Omental fat pad (tissue), 3 donors: ENCODE measurements at regions not wholly inside any gene's neighbourhood (a gene's known extent, or its start where the extent isn't known, plus 50 kb on each side); places are given as distances from the start of the nearest gene placed in this dataset.

ENCODE experiments used
- ATAC-seq: fragments of 150-250 bp; one replicate; pipeline ENCODE4 v1.9.1; 2016; ENCODE audit warnings: mild to moderate bottlenecking, moderate library complexity; ENCODE audit not compliant: low FRiP score
- DNase-seq: peaks from one replicate; pipeline ENCODE4 v3.0.0-alpha.2; 2019; ENCODE audit warnings: low spot score
- TF ChIP-seq, protein P1 (sequence below), 3 donors: fragments of 450-650 bp; IDR thresholded peaks; one replicate each; pipeline ENCODE4 v1.5.1; 2016 to 2017; ENCODE audit warnings: antibody characterized with exemption in 3 of 3, mild to moderate bottlenecking in 3 of 3, moderate library complexity in 2 of 3

DNA sequence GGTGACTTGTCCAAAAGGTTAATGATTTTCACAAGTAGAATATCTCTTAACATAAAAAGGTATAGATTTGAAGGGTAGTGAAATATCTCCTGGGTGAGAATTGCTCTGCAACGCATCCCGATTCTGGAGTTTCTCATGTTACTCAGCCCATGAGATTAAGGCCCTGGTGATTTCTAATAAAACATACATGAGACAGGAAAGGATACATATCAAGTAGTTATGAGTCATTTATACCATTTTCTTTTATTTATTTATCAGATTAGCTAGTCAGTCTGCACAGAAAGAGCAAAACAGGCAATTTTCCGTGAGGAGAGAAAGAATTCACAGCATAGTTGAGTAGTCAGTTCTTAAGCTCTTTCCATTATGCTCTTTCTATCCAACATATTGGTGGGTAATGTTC lies 535.6 kb upstream of the ATP2B1 start:
- ATAC-seq (no peak), DNase-seq (no peak)
- TF ChIP-seq, protein P1, sequence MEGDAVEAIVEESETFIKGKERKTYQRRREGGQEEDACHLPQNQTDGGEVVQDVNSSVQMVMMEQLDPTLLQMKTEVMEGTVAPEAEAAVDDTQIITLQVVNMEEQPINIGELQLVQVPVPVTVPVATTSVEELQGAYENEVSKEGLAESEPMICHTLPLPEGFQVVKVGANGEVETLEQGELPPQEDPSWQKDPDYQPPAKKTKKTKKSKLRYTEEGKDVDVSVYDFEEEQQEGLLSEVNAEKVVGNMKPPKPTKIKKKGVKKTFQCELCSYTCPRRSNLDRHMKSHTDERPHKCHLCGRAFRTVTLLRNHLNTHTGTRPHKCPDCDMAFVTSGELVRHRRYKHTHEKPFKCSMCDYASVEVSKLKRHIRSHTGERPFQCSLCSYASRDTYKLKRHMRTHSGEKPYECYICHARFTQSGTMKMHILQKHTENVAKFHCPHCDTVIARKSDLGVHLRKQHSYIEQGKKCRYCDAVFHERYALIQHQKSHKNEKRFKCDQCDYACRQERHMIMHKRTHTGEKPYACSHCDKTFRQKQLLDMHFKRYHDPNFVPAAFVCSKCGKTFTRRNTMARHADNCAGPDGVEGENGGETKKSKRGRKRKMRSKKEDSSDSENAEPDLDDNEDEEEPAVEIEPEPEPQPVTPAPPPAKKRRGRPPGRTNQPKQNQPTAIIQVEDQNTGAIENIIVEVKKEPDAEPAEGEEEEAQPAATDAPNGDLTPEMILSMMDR (IDR thresholded peaks at IDR 0.05), result no peak

DNA sequence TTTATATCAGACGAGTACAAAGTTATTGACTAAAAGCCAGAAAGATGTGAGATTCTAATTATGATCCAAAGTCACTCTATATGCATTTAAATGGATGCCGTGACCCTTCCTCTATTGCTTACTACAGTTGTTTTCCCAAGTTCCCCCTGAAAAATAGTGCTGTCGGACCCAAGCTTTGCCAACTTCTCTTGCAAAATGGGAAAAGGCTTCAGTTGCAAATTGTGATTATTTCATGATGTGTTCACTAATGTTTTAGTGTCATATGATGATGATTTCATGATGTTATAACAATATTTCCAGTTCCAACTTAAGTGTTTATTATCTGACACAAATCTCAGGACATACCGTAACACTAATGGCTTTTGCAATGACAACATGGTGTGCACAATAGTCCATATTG lies 534.6 kb upstream of the ATP2B1 start:
- TF ChIP-seq, protein P1 (IDR thresholded peaks at IDR 0.05), result no peak
- DNase-seq (no peak), ATAC-seq (no peak)

DNA sequence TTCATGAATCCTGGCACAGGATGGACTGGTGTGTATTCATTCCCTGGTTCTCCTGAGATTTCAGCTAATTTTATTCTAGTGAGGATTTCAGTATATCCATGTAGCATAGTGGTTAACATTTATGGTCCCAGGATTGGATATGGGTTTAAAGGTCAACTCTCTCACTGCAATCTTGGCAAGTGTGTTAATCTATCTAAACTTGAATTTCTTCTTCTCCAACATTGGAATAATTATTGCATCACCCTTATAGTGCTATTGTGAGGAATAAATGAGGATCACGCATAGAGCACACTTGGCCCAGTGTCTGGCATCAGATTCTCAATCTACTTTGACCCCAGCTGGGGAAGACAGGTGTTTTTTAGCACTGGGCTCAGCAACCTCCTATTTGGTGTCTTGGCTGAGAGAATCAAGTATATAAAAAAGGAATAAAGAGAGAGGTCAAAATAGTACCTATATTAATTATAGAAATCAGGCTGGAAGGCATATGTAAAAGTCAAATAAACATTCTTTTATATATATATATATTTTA lies 531.2 kb upstream of the ATP2B1 start:
- TF ChIP-seq, protein P1 (IDR thresholded peaks at IDR 0.05), result no peak
- DNase-seq (no peak), ATAC-seq (no peak)

DNA sequence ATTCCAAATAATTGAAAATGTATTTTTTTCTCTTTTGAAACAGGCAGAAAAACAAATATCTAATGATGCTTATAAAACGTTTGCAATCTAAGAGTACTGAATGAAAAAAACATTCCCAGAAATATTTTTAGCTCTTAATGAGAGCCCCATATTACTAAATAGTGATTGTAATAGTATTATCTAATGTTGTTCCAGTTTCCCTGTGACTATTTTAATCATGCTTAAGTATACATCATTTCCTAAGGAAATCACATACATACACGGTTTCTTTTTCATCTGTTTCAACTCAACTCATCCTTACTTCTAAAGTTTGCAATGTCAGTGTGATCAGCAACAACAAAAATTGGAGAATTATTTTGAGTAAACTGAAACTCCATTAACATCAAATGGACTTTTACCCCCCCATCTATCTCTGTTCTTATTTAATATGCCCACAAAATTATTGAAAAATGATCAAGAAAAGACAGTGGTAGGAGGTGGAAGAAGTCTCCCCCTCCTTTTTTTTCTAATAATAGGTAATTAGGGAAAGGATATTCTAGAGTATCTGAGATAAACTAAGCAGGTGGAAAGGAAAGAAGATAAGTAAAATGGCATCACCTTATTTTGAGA lies 530.1 kb upstream of the ATP2B1 start:
- TF ChIP-seq, protein P1 (IDR thresholded peaks at IDR 0.05), result no peak
- ATAC-seq (no peak), DNase-seq (no peak)

DNA sequence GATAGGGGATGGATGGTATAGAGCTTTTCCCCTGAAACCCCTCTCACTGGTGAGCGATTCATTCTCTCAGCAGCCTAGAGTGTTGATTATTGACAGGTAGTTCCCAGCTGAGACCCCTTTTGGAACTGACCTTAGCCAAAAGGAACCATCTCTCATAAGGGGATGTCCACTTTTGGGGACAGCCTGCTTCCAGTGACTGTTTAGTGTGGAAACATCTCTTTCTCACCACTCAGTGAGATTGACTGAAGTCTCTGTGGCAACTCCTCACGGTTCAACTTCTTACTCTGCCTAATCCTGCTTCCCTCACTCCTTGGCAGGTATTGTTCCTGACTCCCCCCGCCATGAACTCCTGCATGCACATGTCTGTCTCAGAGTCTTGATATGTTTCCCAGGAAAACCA lies 529.2 kb upstream of the ATP2B1 start:
- TF ChIP-seq, protein P1 (IDR thresholded peaks at IDR 0.05), result no peak
- ATAC-seq (no peak), DNase-seq (no peak)

- TF ChIP-seq, protein P1 (IDR thresholded peaks at IDR 0.05), result no peak
- ATAC-seq (peak; percentile 79), DNase-seq (no peak)
These were observed 527.0 kb upstream of the ATP2B1 start for GRCh38 chr12:90235642-90236041.

DNA sequence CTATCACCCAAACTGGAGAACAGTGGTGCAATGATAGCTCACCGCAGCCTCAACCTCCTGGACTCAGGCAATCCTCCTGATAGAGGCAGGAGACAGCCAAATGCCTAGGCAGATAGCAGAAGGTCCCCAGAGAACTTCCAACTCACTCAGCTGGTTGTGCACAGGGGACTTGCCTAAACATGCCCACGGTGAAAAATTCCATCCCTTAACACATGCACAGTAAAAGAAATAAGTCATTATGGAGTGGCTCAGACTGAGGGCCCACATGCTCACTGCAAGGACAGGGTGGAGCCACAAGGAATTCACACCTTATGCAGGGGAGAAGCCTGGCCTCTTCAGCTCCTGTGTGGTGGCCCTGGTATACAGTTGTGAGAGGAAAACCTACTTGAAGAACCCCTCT lies 525.8 kb upstream of the ATP2B1 start:
- no peak for ATAC-seq
- DNase-seq, result no peak
- TF ChIP-seq, protein P1 (IDR thresholded peaks at IDR 0.05), result no peak
